ENCODE measurements at regions not wholly inside any gene's neighbourhood (a gene's known extent, or its start where the extent isn't known, plus 50 kb on each side); places are given as distances from the start of the nearest gene placed in this dataset.

DNA sequence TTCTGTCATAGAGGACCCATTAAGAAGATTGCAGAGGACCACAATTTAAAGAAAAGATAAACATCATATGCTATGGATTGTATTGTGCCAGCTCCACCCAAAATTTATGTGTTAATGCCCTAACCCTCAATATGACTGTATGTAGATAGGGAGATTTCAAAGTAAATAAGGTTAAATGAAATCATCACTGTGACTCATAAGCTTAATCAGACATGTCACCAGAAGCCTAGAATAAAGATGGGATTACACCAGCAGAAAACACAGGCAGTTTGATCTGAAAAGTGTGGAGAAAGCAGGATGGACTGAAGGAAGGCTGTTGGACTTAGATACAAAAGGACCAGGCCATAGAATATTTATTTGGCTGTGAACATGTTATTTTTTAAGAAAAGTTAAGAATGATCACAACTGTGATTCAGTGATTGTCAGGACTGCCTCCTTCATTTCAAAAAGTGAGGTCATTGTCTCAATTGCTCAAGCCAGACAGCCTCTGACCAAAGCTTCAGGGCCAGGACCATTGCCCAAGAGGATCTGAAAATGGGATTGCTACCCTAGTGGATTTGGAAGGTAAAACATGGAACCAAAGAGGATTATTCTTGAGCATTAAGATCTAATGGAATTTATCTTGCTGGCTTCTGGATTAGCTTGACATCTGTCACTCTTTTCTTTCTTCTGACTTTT is 270.8 kb upstream of the POM121L12 start:
- TF ChIP-seq POLR2A (IDR thresholded peaks at IDR 0.05) = no peak
- TF ChIP-seq, protein P1, sequence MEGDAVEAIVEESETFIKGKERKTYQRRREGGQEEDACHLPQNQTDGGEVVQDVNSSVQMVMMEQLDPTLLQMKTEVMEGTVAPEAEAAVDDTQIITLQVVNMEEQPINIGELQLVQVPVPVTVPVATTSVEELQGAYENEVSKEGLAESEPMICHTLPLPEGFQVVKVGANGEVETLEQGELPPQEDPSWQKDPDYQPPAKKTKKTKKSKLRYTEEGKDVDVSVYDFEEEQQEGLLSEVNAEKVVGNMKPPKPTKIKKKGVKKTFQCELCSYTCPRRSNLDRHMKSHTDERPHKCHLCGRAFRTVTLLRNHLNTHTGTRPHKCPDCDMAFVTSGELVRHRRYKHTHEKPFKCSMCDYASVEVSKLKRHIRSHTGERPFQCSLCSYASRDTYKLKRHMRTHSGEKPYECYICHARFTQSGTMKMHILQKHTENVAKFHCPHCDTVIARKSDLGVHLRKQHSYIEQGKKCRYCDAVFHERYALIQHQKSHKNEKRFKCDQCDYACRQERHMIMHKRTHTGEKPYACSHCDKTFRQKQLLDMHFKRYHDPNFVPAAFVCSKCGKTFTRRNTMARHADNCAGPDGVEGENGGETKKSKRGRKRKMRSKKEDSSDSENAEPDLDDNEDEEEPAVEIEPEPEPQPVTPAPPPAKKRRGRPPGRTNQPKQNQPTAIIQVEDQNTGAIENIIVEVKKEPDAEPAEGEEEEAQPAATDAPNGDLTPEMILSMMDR (IDR thresholded peaks at IDR 0.05) = no peak

Measured in right lobe of liver (tissue), 4 donors.